GM21367 (cell line): ENCODE measurements at regions not wholly inside any gene's neighbourhood (a gene's known extent, or its start where the extent isn't known, plus 50 kb on each side); places are given as distances from the start of the nearest gene placed in this dataset.
"Not testable (repeated sequence)": the region's sequence is repeated elsewhere in the genome, so short reads cannot be mapped to it uniquely, and the experiment has no call there.

Experiments used
- ATAC-seq: cut with Tn5 transposase; IDR thresholded peaks from one replicate; pipeline ENCODE4 v1.9.1; 2021; ENCODE audit not compliant: unreplicated experiment

DNA sequence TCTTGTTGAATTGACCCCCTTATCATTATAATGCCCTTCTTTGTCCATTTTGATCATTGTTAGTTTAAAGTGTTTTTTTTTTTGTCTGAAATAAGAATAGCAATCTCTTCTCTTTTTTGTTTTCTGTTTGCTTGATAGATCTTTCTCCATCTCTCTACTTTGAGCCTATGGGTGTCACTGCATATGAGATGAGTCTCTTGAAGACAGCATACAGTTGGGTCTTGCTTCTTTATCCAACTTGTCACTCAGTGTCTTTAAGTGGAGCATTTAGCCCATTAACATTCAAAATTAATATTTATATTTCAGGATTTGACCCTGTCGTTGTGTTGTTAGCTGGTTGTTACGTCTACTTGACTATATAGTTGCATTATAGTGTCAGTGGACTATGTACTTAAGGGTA lies 135.4 kb downstream of the HMHB1 start:
- no peak for ATAC-seq

GRCh38 chr5:143952809-143953208 lies 140.8 kb downstream of the HMHB1 start:
- no peak for ATAC-seq

- ATAC-seq = no peak
Measured at GRCh38 chr5:143953851-143954250, 141.9 kb downstream of the HMHB1 start.

DNA sequence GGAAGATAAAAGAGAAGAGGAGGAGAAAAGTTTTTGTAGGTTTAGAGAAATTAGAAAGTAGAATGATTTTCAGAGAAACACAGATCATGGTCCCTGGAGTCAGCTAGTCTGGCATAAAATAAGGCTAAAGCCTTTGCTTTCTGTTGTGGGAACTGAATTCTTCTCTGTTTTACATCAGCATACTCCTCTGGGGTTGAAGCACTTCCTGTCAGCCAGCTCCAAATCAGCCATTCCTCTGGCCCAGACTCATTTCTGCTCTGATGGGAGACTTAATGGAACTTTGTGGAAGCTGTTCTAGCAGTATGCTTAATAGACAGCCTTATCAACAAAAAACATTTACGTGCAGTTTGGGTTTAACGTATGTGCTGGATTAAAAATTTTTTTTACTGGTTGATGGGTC lies 143.2 kb downstream of the HMHB1 start:
- ATAC-seq = no peak

DNA sequence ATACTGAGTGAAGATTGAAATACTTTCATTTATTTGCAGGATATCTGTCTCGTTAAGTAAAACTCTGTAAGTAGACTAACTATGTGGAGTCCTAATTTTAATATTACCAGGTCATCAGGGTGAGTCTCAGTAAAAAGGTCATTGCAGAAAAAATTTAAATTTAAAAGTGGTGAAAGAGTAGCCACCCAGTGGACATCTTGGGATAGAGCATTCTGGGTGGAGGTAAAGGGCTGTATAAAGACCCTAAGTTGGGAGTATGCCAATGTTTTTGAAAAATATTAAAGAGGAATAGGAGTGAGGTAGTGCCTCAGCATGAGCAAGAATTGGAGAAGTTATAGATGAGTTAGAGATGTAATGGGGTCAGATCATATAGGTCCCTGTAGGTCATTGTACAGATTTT lies 145.5 kb downstream of the HMHB1 start:
- ATAC-seq = no peak

GRCh38 chr5:143962201-143962600 lies 150.2 kb downstream of the HMHB1 start:
- no peak for ATAC-seq

DNA sequence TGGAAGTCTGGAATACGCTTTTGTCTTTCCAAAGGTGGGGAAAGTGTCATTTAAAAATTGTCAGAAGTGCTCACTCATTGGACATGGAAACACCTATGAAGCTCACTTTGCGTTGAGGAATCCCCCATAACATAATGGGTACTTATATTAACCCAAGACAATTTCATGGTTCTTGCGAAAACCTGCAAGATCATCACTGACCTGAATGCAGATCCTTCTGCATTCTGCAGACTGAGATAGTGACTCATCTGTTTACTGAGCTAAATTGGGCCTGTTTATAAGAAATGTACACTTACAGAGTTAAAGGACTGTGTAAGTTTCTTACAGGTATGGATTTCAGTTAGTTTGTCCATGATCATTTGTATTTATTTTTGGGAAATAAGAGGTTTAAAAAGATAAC lies 153.0 kb downstream of the HMHB1 start:
- no peak for ATAC-seq

DNA sequence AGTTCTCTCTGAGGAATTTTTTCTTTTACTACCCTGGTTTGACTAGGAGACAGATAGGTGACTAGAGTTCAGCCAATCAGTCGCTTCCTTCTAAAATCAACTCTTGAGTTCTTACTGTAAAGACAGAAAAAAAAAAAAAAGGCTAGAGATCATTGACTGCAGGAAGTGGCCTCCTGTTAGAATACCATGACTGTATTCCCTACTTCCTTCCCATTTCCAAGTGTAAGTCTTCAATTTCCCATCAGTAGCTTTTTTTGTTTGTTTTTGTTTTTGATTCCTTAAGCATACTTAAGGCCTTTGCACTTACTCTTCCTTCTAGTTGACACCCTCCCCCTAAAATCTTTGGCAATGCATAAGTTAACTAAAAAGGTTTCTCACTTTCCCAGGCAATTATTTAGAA lies 154.3 kb downstream of the HMHB1 start:
- ATAC-seq = no peak

DNA sequence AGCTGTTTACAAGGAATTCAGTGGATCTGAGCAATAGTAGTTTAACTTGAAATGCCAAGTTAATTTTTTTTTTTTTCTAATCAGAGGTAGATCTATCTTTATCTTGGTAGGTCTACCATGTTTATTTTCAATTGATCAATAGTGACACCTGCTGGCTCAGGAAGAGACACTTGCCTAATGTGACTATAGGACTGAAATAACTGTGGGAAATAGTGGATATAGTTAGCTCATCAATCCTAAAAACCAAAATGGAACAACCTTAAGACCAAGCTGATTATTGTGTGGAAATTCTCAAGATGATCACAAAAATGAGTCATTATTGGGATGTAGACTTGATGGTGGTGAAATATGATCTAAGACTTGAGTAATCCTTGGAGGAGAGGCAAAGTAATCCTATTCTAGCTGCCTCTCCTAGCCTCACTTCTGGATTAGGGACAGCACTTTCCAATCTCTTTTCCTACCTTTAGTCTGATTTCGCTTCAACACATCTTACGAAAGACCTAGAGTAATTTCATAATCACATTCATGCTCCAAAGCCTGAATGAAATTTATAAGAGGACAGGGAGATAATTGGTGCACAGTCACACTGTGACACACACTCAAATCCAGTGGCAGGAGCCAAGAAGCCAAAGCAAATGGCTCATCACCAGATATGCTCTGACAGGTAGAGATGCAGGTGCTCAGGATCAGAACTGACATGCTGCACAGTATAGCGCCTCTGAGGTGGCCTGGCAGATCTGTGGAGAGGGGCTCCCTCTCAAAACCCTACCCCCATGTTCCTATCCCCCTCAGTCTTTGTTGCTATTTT lies 156.3 kb downstream of the HMHB1 start:
- no peak for ATAC-seq

- no peak for ATAC-seq
Measured at GRCh38 chr5:143970159-143970558, 158.2 kb downstream of the HMHB1 start.

GRCh38 chr5:143972068-143972467 lies 160.1 kb downstream of the HMHB1 start:
- ATAC-seq = no peak

GRCh38 chr5:143976055-143976454 lies 164.1 kb downstream of the HMHB1 start:
- no peak for ATAC-seq

DNA sequence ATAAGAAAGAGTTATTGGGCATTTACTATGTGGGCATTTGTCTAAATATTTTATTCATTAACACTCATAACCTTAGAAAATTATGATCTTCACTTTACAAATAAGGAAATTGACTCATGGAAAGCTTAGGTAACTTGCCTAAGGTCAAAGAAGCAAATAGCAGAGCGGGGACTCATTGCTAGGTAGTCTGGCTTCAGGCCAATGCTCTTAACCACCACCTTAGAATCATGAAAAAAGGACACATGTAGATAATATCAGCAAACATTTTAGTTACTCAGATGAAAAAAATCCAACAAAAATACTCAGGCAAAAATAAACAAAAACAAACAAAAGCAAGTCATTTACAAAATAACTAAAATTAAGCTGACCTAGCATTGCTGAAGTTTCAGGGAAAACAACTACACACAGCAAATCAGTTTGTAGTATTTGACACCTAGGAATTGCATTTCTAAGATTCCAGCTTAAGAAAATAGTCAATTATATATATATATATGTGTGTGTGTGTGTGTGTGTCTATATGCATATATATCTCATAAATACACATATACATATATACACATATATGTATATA lies 166.0 kb downstream of the HMHB1 start:
- ATAC-seq = no peak

DNA sequence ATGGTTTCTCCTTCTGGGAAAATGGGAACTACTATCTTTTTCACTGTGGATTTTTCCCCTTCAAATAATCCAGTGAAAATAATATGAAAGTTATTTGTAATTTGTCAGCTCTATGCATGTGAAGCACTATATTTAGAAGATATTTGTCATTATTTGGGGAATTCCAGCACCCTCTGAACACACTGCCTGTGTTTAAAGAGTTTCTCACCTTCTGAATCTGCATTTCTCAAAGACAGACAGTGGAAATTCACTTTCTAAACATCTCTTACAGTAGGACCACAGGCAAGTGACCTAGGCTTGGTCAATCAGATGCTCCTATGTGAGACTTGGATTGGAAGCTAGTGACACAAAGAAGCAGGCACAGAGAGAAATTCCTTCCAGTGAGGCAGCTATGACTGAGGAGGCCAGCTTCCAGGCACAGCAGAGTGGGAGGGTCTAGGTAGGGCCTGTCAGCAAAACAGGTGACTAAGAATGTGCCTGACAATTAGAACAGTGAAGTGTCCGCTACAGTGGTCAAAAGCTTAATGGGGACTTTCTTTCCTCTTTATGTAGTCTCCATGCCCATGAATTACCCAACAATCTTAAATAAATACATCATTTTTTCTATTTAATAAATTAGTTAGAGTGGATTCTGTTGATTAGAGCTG lies 167.2 kb downstream of the HMHB1 start:
- ATAC-seq = no peak

DNA sequence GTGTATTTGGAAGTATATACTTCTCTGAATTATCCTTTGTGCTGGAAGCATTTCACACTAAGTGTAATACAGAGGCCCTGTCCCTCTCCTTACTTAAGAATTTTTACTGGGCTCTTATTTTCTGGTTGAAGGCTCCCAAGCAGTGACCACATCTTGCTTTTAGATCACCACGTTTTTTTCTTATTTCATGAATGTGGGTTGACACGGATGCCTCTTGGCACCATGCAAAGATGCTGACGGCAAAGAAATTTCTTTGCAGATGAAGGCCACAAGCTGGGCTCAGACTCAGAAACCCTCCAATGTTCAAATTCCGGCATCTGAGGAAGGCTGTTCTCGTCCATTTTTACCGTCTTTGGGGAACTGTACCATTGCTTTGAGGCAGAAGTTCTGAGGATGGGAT lies 168.5 kb downstream of the HMHB1 start:
- no peak for ATAC-seq

DNA sequence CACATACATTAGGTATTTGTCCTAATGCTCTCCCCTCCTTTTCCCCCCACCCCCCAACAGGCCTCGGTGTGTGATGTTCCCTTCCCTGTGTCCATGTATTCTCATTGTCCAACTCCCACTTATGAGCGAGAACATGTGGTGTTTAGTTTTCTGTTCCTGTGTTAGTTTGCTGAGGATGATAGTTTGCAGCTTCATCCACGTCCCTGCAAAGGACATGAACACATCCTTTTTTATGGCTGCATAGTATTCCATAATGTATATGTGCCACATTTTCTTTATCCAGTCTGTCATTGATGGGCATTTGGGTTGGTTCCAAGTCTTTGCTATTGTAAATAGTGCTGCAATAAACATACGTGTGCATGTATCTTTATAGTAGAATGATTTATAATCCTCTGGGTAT lies 171.0 kb downstream of the HMHB1 start:
- ATAC-seq = not testable (repeated sequence)

DNA sequence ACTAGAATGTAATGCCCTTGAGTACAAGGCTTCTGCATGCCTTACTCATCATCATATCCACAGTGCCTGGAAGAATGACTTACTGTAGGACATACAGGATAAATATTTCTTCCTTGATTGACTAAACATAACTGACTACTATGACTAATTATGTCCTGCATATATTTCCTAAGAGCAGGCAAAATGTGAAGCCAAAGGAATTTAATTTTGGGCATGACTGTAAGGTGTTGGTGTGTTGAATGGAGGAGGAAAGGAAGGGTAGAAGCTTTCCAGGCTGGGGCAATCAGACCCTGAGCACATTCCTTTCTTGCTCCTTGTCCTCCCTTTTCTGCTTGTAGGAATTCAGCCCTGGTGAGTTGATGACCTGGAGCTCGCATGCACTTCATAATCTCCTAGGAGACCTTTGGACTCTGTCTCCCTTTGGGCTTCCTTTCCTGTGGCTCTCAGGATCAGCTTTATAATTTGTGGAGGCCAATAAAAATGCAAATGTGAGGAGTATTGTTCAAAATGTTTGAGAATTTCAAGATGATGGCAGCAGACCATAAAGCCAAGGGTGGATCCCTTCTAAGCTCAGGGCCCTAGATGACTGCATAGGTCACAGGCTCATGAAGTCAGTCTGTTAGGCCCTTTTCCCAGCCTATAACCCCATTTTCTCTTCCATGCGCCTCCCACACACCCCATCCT lies 174.0 kb downstream of the HMHB1 start:
- ATAC-seq = no peak

- ATAC-seq = no peak
Measured at GRCh38 chr5:143986516-143987212, 174.7 kb downstream of the HMHB1 start.

GRCh38 chr5:143987264-143987663 lies 175.3 kb downstream of the HMHB1 start:
- no peak for ATAC-seq

- no peak for ATAC-seq
Measured at GRCh38 chr5:143987751-143988560, 176.0 kb downstream of the HMHB1 start.
